GM21737 (cell line): ENCODE measurements at regions not wholly inside any gene's neighbourhood (a gene's known extent, or its start where the extent isn't known, plus 50 kb on each side); places are given as distances from the start of the nearest gene placed in this dataset.
"Not testable (repeated sequence)": the region's sequence is repeated elsewhere in the genome, so short reads cannot be mapped to it uniquely, and the experiment has no call there.

Source experiments
- ATAC-seq: cut with Tn5 transposase; IDR thresholded peaks from one replicate; pipeline ENCODE4 v1.9.1; 2021; ENCODE audit warnings: mild to moderate bottlenecking, moderate library complexity; ENCODE audit not compliant: unreplicated experiment

- ATAC-seq: no peak
Measured at GRCh38 chr2:82234283-82234874, 1929.8 kb upstream of the LRRTM1 start.

GRCh38 chr2:82233806-82234205, 1929.3 kb upstream of the LRRTM1 start:
- ATAC-seq: no peak

- ATAC-seq: no peak
Measured at GRCh38 chr2:82230406-82230805, 1925.9 kb upstream of the LRRTM1 start.

- no peak for ATAC-seq
Measured at GRCh38 chr2:82226441-82226840, 1921.9 kb upstream of the LRRTM1 start.

GRCh38 chr2:82224301-82224940, 1919.9 kb upstream of the LRRTM1 start:
- no peak for ATAC-seq

GRCh38 chr2:82215212-82215611, 1910.7 kb upstream of the LRRTM1 start:
- ATAC-seq: no peak

GRCh38 chr2:82199493-82199852, 1894.9 kb upstream of the LRRTM1 start:
- no peak for ATAC-seq

- no peak for ATAC-seq
Measured at GRCh38 chr2:82198809-82199492, 1894.4 kb upstream of the LRRTM1 start.

GRCh38 chr2:82182270-82182669, 1877.7 kb upstream of the LRRTM1 start:
- no peak for ATAC-seq

GRCh38 chr2:82175210-82175609, 1870.7 kb upstream of the LRRTM1 start:
- ATAC-seq: not testable (repeated sequence)

- no peak for ATAC-seq
Measured at GRCh38 chr2:82172483-82172882, 1867.9 kb upstream of the LRRTM1 start.

- ATAC-seq: no peak
Measured at GRCh38 chr2:82169379-82169778, 1864.8 kb upstream of the LRRTM1 start.

GRCh38 chr2:82165377-82165776, 1860.8 kb upstream of the LRRTM1 start:
- ATAC-seq: no peak

GRCh38 chr2:82158150-82158549, 1853.6 kb upstream of the LRRTM1 start:
- ATAC-seq: no peak

- no peak for ATAC-seq
Measured at GRCh38 chr2:82155469-82155868, 1850.9 kb upstream of the LRRTM1 start.

- ATAC-seq: no peak
Measured at GRCh38 chr2:82143343-82143742, 1838.8 kb upstream of the LRRTM1 start.

- no peak for ATAC-seq
Measured at GRCh38 chr2:82139979-82140611, 1835.5 kb upstream of the LRRTM1 start.

GRCh38 chr2:82137441-82137840, 1832.9 kb upstream of the LRRTM1 start:
- no peak for ATAC-seq

GRCh38 chr2:82128051-82128450, 1823.5 kb upstream of the LRRTM1 start:
- no peak for ATAC-seq

GRCh38 chr2:82124629-82125028, 1820.1 kb upstream of the LRRTM1 start:
- no peak for ATAC-seq

GRCh38 chr2:82120654-82121053, 1816.1 kb upstream of the LRRTM1 start:
- no peak for ATAC-seq

- no peak for ATAC-seq
Measured at GRCh38 chr2:82120115-82120514, 1815.6 kb upstream of the LRRTM1 start.
